ENCODE measurements at regions not wholly inside any gene's neighbourhood (a gene's known extent, or its start where the extent isn't known, plus 50 kb on each side); places are given as distances from the start of the nearest gene placed in this dataset.

DNA sequence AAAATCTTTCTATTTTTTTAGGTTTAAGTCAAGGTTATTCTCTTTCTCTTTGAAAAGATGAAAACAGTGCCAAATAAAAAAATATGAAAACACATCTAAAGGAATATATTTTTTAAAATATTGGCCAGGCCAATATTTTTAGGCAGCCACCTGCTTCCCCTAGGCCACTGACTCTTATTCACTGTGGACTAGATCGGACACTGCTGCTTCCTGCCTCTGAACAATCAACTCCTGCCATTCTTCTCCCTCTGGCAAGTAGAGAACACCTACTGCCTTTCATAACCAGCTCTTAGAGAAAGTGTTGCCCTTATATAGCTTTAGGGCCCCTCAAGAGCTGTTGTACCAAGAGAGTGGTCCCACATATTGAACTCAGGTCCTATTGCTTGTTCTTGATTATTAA, 529.2 kb downstream of the RAPGEF2 start:
- no peak for DNase-seq (ENCODE audit: low spot score in 2 of 2)
- WGBS, 2 donors, result 57 to 59% methylated on average over 1 of the region's 1 CpG
- no peaks in the 10 kb centered on the region for H3K27me3 ChIP-seq
- TF ChIP-seq CTCF (IDR thresholded peaks at IDR 0.05) (no peak), EP300 (IDR thresholded peaks at IDR 0.05) (no peak), POLR2A (IDR thresholded peaks at IDR 0.05) (no peak)
- H3K4me1 ChIP-seq, result no peaks in the 10 kb centered on the region
- no peaks in the 10 kb centered on the region for H3K9me3 ChIP-seq
- no peak overlapping the region for H3K4me3 ChIP-seq
- no peak overlapping the region for H3K27ac ChIP-seq
- no peaks in the 10 kb centered on the region for H3K36me3 ChIP-seq

DNA sequence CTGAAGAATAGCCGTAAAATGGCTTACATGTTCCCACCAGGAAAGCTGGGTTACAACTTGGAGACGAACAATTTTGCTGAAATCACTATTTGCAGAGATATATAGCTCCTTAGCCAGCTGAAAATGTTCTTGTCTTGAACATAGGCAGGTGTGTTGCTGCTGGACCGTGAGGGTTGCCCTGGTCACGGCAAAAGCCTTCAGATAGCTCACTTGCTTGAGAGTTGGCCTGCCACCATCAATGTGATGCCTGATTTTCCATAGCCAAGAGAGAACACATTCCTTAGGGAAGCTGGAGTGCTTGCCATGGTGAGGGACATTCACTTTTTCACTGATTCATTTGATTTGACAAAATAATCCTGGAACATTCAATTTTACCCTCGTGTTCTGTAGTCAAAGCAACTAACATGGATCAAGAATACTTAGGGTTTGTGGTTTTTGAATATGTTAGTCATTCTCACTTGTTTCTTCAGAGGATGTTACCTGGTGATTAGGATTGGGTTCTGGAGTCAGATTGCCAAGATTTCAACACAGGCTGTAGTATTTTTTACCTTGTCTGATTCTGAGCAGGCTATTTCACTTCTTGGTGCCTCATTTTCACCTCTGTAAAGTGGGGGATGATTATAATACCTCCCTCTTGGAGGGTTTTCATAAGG, 536.9 kb downstream of the RAPGEF2 start:
- TF ChIP-seq EP300 (IDR thresholded peaks at IDR 0.05), result no peak
- TF ChIP-seq CTCF (IDR thresholded peaks at IDR 0.05), result no peak
- TF ChIP-seq POLR2A (IDR thresholded peaks at IDR 0.05), result no peak
- WGBS, 2 donors, result 59 to 71% methylated on average over 5 of the region's 5 CpGs
- H3K4me3 ChIP-seq, result no peak overlapping the region
- H3K27me3 ChIP-seq, result no peaks in the 10 kb centered on the region
- H3K9me3 ChIP-seq, result no peaks in the 10 kb centered on the region
- H3K36me3 ChIP-seq, result no peaks in the 10 kb centered on the region
- DNase-seq (ENCODE audit: low spot score in 2 of 2), result no peak
- no peaks in the 10 kb centered on the region for H3K4me1 ChIP-seq
- no peak overlapping the region for H3K27ac ChIP-seq

- Histone ChIP-seq H3K4me1 (no peaks in the 10 kb centered on the region), H3K27ac (no peak overlapping the region), H3K9me3 (peaks cover 0 to 24% (median 3%) of the 10 kb centered on the region in 4 donors), H3K36me3 (no peaks in the 10 kb centered on the region), H3K4me3 (no peak overlapping the region), H3K27me3 (no peaks in the 10 kb centered on the region)
- TF ChIP-seq EP300 (IDR thresholded peaks at IDR 0.05) (no peak), POLR2A (IDR thresholded peaks at IDR 0.05) (no peak), CTCF (IDR thresholded peaks at IDR 0.05) (no peak)
- no peak for DNase-seq (ENCODE audit: low spot score in 2 of 2)
These were observed 546.4 kb downstream of the RAPGEF2 start for GRCh38 chr4:159649237-159649636.

- 17 to 34% methylated on average over 1 of the region's 1 CpG for WGBS, 2 donors
- H3K36me3 ChIP-seq, result no peaks in the 10 kb centered on the region
- H3K27ac ChIP-seq, result no peak overlapping the region
- peaks cover 0 to 18% (median 0%) of the 10 kb centered on the region in 4 donors for H3K9me3 ChIP-seq
- TF ChIP-seq POLR2A (IDR thresholded peaks at IDR 0.05), result no peak
- TF ChIP-seq CTCF (IDR thresholded peaks at IDR 0.05), result no peak
- no peak for TF ChIP-seq EP300 (IDR thresholded peaks at IDR 0.05)
- H3K27me3 ChIP-seq, result no peaks in the 10 kb centered on the region
- H3K4me1 ChIP-seq, result no peaks in the 10 kb centered on the region
- no peak for DNase-seq (ENCODE audit: low spot score in 2 of 2)
- no peak overlapping the region for H3K4me3 ChIP-seq
These were observed 550.0 kb downstream of the RAPGEF2 start for GRCh38 chr4:159652871-159653270.

GRCh38 chr4:159655547-159655946, 552.7 kb downstream of the RAPGEF2 start:
- DNase-seq (ENCODE audit: low spot score in 2 of 2), result no peak
- Histone ChIP-seq H3K4me3 (no peak overlapping the region), H3K27me3 (no peaks in the 10 kb centered on the region), H3K27ac (no peak overlapping the region), H3K36me3 (no peaks in the 10 kb centered on the region), H3K4me1 (no peaks in the 10 kb centered on the region), H3K9me3 (no peaks in the 10 kb centered on the region)
- 33 to 97% methylated on average over 1 of the region's 1 CpG for WGBS, 2 donors
- TF ChIP-seq CTCF (IDR thresholded peaks at IDR 0.05), result no peak
- TF ChIP-seq POLR2A (IDR thresholded peaks at IDR 0.05), result no peak
- TF ChIP-seq EP300 (IDR thresholded peaks at IDR 0.05), result no peak
